GM18870 (cell line): ENCODE measurements at regions not wholly inside any gene's neighbourhood (a gene's known extent, or its start where the extent isn't known, plus 50 kb on each side); places are given as distances from the start of the nearest gene placed in this dataset.
"Not testable (repeated sequence)": the region's sequence is repeated elsewhere in the genome, so short reads cannot be mapped to it uniquely, and the experiment has no call there.

Experiments used
- ATAC-seq: cut with Tn5 transposase; IDR thresholded peaks from one replicate; pipeline ENCODE4 v1.9.1; 2021; ENCODE audit warnings: moderate library complexity; ENCODE audit not compliant: unreplicated experiment

DNA sequence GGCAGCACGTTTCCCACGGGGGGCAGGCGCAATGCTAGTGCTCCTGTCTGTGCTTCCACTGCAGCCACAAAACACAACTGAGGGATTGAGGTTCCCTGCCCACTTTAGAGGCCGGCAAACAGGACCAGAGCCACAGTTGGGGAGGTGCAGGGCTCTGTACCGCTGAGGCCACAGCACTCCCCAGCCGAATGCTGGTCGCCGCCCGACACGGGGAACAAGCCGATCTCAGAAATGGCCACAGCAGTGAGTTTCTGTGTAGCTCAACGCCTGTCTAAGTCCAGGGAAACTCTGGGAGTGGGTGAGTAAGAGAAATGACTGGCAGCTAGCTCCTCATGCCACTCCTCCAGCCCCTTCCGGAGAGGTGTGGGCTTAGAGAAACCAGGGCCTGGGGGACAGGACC is 194.0 kb upstream of the VWC2 start:
- ATAC-seq: no peak

DNA sequence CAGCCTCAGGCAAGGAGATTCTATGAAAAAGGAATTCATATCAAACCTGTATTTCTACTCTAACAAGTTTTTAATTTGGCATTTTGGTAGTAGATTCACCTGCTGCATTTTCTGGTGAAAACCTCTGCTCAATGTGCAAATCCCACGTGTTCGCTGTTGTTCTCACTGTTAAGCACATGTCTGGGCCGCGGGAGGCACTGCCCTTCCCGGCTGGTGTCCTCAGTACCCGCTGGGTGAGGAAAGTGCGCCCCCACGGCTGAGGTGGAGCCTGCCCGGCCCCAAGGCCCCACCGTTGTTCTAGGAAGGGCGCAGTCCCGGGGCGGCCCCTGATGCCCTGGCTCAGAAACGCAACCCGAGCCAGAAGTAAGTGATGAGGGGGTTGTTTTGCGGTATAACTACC is 193.4 kb upstream of the VWC2 start:
- no peak for ATAC-seq

DNA sequence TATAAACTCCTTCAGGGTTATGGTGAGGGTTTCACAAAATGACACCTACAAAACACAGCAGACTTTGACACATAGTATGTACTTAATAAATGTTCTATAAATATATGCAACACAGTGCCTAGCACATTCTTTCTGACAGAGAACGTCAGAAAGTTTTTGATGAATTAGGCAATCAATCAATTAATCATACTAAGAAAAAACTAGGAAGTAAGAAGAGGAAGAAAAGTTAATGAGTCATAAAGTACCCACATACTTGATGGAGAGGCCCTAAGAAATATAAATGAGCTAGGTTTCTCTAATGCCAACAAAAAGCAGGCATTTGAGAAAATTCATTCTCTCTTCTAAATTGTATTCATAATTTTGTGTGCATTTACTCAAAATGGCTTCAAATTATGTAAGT is 192.7 kb upstream of the VWC2 start:
- no peak for ATAC-seq

DNA sequence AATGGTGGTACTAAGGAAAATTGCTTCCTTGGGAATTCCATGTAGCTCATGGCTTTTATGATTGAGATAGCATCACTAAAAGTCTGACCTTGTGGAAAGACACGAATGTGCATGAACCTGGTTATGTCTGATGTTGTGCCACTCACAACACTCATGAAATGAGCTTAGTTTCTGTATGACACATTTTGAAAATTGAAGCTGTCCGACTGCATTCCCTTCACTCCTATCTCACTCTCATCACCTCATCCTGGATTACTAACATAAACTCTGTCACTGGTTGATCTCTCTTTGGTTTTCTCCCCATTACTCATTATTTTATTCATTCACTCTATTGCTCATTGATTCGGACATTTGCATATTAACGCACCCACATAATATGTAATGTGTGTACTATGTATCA is 190.0 kb upstream of the VWC2 start:
- no peak for ATAC-seq

DNA sequence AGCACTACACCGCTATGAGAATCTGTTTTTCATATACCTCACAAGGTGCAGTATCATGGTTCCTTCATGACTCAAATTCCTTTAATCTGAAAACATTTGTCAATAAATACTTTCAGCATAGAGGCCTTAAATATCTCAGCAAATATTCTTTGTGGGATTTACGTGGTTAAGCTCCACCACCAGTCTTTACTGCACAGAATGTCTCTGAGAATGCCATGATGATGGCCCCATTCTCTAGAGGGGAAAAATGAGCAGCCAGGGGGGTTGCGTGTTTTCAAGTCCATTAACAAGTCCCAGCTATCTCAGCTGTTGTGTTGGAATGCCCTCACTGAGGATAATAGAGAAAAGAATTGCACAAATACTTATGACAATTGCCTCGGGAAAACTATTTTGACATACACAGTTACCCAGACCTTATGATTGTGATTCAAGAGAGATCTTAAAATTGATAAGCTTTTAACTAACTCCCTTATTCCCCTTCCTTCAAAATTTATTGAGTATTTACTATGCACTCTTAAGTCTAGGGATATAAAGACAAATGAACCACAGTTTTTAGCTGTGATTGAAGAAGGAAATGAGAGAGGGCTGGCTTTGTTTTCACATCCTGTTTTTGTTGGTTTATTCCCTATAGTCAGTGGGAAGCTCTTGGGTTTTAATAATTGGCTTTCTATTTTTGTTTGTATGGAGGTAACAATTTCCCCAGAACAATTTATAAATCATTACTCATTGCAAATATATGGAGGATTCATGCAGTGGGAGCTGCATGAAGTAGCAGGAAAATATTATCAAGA is 176.5 kb upstream of the VWC2 start:
- ATAC-seq: no peak

DNA sequence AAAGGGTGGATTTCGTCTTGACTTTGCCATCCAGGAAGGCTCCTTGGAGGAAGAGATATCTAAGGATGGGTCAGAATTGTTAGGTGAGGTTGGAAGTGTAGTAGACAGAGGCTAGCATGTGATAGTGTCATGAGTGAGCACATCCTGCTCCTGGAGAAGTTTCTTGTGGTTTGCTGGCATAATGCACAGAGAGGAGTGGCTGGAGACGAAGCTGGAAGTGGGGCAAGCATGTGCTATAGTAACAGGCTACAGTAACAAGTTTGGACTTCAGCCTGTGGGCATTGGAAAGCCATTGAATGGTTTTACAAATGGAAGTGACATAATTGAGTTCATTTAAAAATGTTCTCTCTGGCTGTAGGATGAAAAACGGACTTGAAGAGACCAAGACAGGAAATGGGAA is 175.6 kb upstream of the VWC2 start:
- ATAC-seq: no peak

DNA sequence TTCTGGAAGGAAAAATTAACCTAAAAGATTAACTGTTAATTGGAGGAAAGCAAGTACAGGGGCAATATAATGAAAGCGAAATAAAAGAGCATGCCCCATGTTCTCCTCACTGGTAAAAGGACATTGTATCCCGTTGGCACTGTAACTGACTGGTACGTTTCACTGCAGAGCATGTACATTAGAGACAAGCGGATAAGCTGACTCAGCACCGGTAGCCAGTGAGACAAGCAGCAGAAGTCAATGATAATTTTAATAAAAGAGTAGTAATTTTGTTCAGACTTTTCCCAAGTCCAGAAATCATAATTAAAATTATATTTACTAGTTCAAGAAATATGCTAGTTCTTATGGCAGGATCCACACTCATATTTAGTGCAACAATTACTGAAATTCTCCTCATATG is 161.5 kb upstream of the VWC2 start:
- no peak for ATAC-seq

DNA sequence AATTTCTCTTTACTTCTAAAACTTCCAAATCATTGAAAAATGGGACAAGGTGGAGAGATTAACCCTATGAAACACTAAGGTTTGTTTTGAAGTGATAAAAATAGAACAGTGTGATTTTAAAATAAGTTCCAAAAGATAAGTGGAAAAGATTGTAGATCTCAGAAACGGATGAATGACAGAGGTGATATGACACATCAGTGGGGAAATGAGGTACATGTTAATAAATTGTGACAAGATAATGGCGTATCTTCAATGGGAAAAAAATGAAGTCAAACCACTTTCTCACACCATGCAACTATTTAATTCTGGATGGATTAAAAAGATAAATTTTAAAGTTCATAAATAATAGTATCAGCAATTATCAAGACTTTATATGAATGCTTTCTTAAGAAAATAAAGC is 159.7 kb upstream of the VWC2 start:
- no peak for ATAC-seq

DNA sequence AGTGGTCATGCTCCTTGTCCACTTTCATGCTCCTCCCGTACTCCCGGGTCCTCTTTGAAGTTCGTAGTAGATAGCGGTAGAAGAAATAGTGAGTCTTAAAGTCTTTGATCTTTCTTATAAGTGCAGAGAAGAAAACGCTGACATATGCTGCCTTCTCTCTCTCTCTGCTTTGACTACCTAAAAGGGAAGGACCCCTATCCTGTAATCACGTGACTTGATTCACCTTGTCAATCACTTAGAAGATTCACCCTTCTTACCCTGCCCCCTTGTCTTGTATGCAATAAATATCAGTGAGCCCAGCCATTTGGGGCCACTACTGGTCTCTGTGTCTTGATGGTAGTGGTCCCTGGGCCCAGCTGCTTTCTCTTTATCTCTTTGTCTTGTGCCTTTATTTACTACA is 158.5 kb upstream of the VWC2 start:
- not testable (repeated sequence) for ATAC-seq

DNA sequence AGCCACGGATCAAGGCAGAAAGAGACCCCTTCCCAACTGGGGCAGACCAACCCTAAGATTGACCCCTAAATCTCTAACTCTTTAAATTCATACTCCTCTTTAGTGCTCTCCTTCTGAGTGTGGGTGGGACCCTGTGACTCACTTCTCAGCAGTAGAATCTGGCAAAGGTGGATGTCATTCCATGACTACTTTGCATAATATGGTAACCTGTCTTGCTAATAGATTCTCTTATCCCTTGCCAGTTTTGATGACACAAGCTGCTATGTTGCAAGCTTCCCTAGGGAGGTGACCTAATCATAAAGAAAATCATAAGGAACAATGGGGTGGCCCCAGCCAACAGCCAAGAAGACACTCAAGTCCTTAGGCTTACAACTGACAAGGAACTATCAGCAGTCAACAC is 155.4 kb upstream of the VWC2 start:
- ATAC-seq: no peak

DNA sequence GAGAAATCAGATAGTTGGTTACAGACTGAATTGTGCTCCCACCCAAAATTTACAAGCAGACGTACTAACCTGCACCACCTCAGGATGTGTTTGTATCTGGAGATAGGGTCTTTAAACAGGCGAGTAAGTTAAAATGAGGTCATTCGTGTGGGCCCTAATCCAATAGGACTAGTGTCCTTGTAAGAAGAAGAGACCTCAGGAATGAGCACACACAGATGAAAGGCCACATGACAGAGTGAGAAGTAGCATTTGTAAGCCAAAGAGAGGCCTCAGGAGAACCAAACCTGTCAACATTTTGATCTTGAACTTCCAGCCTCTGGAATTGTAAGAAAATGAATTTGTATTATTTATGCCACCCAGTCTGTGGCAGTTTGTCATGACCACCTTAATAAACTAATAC is 149.5 kb upstream of the VWC2 start:
- no peak for ATAC-seq

DNA sequence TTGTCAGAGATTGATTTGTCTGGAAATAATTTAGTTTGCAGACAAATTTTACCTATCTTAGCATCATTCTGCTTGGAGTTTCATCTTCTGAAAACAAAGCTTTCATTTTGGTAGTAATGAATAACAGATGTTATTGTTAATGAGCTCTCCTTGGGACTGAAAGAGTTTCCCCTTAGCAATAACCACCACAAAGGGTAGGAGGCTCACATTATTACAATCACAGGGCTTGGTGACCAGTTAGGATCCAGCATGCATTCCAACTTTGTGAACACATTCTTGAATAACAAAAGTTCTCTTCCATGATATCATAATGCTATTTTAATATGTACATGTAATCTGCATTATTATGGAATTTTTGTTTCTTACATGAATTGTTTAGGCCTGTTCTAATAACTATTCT is 148.8 kb upstream of the VWC2 start:
- ATAC-seq: no peak

DNA sequence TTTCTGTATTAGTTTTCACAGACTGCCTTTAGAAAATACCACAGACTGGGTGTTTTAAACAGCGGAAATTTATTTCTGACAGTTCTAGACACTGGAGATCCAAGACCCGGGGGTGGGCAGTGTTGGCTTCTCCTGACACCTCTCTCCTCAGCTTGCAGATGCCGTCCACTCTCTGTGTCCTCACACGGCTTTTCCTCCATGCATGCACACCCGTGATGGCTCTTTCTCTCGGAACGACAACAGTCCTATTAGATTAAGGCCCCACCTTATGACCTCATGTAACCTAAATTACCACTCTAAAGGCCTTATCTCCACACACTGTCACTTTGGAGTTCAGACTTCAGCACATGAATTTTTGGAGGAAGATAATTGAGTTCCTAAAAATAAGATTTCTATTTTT is 142.9 kb upstream of the VWC2 start:
- no peak for ATAC-seq

DNA sequence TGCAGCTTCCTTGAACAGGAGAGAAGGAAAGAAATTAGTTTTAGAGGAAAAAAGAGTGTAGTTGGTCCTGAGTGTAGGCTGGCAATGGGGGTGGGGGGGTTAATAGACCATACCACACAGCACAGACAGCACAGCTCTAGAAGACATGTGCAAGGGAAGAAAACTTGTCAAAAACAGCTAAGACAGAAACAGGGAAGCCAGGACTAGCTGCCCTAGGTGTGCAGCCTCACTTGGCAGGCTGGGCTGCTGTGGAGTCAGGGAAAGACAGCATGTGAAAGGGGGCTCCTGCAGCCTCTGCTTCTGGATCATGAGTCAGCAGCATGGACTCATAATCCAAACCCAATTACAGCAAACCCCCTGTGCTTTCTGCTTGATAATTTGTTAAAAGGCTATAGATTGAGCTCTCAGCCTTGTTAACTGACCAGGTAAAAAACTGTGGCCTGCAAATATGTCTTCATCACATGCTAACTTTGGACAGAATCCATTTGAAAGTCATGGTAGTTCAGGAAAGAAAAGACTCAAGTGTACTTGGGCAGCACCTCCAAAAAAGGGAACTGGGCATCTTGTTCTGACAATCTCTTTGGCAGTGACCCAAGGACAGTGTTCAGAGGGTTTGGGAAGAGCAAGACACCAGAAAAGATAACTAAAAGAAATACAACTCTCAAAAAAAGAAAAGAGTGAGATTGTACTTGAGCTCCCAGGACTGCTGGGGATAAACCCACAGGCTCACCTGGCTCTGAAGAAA is 142.2 kb upstream of the VWC2 start:
- no peak for ATAC-seq

DNA sequence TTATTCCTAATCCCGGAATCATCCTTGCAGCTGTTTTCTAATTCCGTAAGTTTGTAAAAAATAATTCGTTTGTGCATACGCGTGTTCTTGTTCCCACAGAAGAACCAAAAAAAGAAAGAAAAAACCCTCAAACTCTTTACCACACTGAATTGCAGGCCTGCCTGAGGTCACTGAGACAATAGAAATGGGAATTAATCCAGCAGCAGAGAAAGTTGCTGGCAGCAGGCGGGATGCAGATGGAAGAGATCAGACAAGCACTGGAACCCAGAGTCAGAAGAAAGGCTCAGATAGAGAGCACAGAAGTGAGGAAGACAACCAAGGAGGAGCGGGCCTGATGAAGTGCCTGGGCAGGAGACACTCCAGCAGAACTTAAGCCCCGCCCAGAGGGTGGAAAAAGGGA is 141.5 kb upstream of the VWC2 start:
- no peak for ATAC-seq

DNA sequence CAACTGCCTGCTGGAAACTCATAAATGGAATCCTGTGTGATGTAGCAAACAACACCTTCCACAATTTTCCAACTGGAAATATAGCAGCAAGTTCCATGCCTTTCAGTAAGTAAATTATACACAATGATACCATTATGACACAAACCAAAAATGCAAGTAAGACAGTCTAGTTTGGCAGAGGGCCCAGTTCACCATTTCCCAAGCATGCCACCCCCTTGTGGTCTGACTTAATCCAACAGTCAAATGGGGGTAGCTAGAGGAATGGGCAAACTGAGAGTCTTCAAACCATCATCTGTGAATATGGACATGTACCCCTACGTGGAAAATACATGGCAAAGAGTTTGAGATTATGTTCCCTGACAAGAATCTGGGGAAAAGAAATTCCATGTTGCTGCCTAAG is 137.6 kb upstream of the VWC2 start:
- no peak for ATAC-seq

DNA sequence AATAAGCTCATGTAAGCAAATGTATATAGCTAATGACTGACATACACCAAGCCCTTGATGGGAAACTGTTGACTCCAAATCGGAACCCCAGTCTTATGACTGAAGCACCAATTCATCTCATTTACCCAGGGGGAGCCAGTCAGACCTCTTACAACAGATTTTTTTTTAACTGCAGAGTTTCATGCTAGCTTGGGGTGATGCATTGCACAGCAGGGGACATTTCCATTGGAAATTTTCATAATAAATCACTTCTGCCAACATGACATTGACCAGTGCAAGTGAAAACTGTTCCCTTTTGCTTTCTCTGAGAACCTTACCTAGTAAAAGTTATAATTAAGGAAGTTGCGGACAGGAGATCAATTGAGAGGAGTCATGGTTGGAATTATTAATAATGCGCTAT is 137.0 kb upstream of the VWC2 start:
- ATAC-seq: no peak

DNA sequence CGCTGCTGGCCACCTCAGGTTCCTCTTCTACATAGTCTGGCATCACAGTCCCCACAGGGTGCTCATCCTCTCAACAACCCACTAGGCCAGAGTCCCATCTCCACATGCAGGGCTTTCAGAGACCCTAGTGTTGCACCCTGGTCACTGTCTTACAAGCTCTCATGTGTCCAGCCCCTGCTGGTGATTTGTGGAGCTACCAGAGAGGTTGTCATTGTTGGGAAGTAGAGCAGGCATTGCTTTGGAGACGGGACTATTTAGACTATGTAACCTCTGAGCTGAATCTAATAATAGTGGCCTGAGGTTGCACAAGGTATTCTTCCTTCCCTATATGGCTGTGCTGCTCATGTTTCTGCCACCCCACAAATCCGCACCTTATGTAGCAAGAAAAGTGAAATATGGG is 135.3 kb upstream of the VWC2 start:
- no peak for ATAC-seq

DNA sequence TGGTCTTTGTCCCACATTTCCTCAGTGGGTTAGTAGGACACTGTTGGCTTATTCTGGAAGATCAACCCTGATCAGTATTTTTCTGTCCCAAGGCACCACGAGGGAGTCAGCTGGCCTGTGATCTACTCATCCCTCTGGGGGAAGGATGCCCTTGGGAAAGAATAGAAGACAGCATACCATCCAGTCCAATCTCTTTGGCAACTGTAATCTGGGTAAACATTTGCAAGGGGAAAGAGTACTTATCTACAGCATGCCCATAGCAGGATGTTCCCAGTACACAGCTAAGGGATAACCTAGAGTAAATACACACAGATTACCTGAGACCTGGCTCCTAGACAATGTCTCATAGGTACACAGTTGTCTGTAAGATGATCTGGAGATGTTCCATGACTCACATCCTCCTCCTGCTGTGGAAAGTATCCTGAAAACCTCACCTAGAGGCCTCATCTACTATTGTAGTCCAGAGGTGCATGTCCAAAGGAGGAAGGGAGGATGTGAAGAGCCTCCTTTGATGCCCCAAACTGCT is 134.3 kb upstream of the VWC2 start:
- no peak for ATAC-seq

DNA sequence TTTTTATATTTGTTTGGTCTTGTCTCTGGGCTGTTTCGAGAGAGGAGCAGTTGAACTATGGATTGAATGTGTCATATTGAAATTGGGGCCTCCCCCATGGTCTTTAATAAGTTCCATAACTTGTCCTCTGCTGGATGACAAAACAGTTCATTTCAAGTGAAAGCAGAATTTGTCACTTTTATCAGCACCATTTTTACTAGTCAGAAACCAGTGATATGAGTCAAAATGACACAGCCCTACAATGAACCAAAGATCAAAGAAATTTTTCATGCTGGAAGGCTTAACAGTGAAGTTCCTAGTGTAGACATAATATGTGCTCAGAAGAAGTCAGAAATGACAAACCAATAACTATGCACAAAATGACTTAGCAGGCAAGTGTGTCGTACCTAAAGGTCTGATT is 133.6 kb upstream of the VWC2 start:
- ATAC-seq: no peak

DNA sequence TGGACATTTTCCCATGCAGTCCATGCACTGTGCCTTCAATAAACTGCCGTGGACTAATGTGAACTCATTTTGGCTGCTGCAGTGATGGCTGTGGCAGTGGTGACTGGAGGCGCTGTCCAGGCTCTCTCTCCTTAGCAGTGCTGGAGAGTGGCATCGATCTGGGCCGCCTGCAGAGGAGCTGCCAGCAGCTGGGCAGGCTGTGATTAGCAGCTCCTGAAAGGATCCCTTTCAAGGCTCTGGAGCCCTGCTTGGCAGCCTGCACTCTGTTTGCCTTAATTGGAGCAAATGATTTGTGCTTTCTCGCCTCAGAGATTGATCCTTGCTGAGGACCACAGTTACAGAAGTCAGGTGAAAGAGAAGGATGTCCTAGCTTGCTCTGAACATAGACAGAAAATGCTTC is 130.1 kb upstream of the VWC2 start:
- no peak for ATAC-seq

DNA sequence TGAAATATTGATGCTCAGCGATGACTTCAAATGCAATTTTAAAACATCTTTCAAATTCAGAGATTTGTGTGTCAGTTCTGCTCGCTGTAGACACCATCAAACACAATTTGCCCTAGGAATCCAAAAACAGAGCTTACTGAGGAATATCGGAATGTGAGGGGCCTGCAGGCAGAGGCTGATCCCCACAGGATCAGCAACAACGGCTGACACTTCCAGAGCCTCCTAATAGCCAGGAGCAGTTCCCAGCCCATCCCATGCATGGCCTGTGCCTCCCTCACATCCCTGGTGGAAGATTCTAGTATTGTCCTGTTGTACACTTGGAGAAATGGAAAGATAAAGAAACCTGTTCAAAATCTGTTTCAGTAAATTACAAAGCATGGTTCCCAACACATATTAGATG is 129.7 kb upstream of the VWC2 start:
- ATAC-seq: no peak
